Stimulated activated CD4-positive, alpha-beta T cell treated with anti-CD3 and anti-CD28 coated beads, Interleukin-4, amount 100 ng/mL, for 1 hour (primary cell): ENCODE measurements at regions not wholly inside any gene's neighbourhood (a gene's known extent, or its start where the extent isn't known, plus 50 kb on each side); places are given as distances from the start of the nearest gene placed in this dataset.
"Not testable (repeated sequence)": the region's sequence is repeated elsewhere in the genome, so short reads cannot be mapped to it uniquely, and the experiment has no call there.

Experiments used
- DNase-seq: peaks from one replicate; pipeline ENCODE4 v3.0.0-alpha.2; 2020

GRCh38 chr4:131419147-131419546 is 1729.9 kb upstream of the PCDH10 start:
- no peak for DNase-seq

GRCh38 chr4:131426023-131426758 is 1722.9 kb upstream of the PCDH10 start:
- DNase-seq, result no peak

- DNase-seq, result no peak
Measured at GRCh38 chr4:131427000-131427399, 1722.1 kb upstream of the PCDH10 start.

- no peak for DNase-seq
Measured at GRCh38 chr4:131430302-131430701, 1718.8 kb upstream of the PCDH10 start.

GRCh38 chr4:131441004-131441688 is 1707.9 kb upstream of the PCDH10 start:
- no peak for DNase-seq

- no peak for DNase-seq
Measured at GRCh38 chr4:131447883-131448282, 1701.2 kb upstream of the PCDH10 start.

- no peak for DNase-seq
Measured at GRCh38 chr4:131450572-131451209, 1698.4 kb upstream of the PCDH10 start.

GRCh38 chr4:131459430-131460101 is 1689.5 kb upstream of the PCDH10 start:
- no peak for DNase-seq

GRCh38 chr4:131470360-131470759 is 1678.7 kb upstream of the PCDH10 start:
- DNase-seq, result no peak

- DNase-seq, result no peak
Measured at GRCh38 chr4:131488772-131489171, 1660.3 kb upstream of the PCDH10 start.

GRCh38 chr4:131496211-131496610 is 1652.9 kb upstream of the PCDH10 start:
- DNase-seq, result not testable (repeated sequence)

- no peak for DNase-seq
Measured at GRCh38 chr4:131499141-131499873, 1649.8 kb upstream of the PCDH10 start.

- DNase-seq, result no peak
Measured at GRCh38 chr4:131509521-131509920, 1639.6 kb upstream of the PCDH10 start.

- no peak for DNase-seq
Measured at GRCh38 chr4:131526686-131527085, 1622.4 kb upstream of the PCDH10 start.

- no peak for DNase-seq
Measured at GRCh38 chr4:131531087-131531486, 1618.0 kb upstream of the PCDH10 start.

- DNase-seq, result no peak
Measured at GRCh38 chr4:131534944-131535645, 1614.0 kb upstream of the PCDH10 start.

- no peak for DNase-seq
Measured at GRCh38 chr4:131540256-131540655, 1608.8 kb upstream of the PCDH10 start.

- no peak for DNase-seq
Measured at GRCh38 chr4:131547506-131547981, 1601.5 kb upstream of the PCDH10 start.

GRCh38 chr4:131551306-131551705 is 1597.8 kb upstream of the PCDH10 start:
- no peak for DNase-seq

- DNase-seq, result no peak
Measured at GRCh38 chr4:131566026-131566425, 1583.1 kb upstream of the PCDH10 start.

- DNase-seq, result no peak
Measured at GRCh38 chr4:131584587-131584986, 1564.5 kb upstream of the PCDH10 start.

GRCh38 chr4:131595140-131595539 is 1554.0 kb upstream of the PCDH10 start:
- no peak for DNase-seq
